Prostate gland (tissue), 2 donors: ENCODE measurements at regions not wholly inside any gene's neighbourhood (a gene's known extent, or its start where the extent isn't known, plus 50 kb on each side); places are given as distances from the start of the nearest gene placed in this dataset.

Source experiments
- POLR2A ChIP-seq: fragments of 450-650 bp; IDR thresholded peaks from one replicate; pipeline ENCODE4 v1.6.1; 2016; ENCODE audit warnings: antibody characterized with exemption, mild to moderate bottlenecking
- POLR2AphosphoS5 ChIP-seq: sonication (generic); formaldehyde crosslinking; IDR thresholded peaks from one replicate; pipeline ENCODE4 v1.6.1; 2017; ENCODE audit warnings: antibody characterized with exemption
- TF ChIP-seq, protein P1 (sequence below), 4 experiments: fragments of 200-600 bp in 2 of 4; fragments of 450-650 bp in 2 of 4; sonication (generic) in 2 of 4; IDR thresholded peaks; 1 replicate in 3 of 4; 2 replicates in 1 of 4; pipeline ENCODE4 v1.5.1; 2016 to 2019; ENCODE audit warnings: antibody characterized with exemption in 4 of 4, mild to moderate bottlenecking in 2 of 4, moderate library complexity in 2 of 4

DNA sequence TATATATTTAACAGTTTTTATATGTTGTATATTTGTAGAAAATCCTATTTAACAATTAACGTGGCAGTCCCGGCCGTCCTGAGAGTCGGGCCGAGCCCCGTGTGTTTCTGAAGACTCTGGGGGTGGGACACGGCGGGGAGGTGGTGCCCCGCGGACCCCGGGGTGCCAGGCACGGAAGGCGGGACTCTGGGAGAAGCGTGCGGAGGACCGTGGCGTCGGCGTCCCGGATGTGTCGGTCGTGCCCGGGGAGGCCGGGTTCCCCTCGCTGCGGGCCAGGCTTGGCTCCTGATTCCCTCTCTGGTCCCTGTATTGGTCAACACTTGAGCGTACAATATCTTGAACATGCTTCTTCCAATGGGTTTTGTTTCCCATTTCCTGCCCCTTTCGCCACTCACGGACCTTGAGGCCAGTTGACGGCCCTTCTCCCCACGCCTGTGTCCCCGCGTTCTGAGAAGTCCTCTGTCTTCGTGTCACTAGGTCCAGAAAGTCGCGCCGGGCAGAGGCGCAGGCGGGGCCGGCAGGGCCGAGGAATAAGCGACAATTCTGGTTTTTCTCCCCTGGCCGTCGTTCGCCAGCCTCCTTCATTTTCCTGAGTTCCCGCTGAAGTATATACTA lies 1076.7 kb downstream of the BRD1 start:
- TF ChIP-seq, protein P1, sequence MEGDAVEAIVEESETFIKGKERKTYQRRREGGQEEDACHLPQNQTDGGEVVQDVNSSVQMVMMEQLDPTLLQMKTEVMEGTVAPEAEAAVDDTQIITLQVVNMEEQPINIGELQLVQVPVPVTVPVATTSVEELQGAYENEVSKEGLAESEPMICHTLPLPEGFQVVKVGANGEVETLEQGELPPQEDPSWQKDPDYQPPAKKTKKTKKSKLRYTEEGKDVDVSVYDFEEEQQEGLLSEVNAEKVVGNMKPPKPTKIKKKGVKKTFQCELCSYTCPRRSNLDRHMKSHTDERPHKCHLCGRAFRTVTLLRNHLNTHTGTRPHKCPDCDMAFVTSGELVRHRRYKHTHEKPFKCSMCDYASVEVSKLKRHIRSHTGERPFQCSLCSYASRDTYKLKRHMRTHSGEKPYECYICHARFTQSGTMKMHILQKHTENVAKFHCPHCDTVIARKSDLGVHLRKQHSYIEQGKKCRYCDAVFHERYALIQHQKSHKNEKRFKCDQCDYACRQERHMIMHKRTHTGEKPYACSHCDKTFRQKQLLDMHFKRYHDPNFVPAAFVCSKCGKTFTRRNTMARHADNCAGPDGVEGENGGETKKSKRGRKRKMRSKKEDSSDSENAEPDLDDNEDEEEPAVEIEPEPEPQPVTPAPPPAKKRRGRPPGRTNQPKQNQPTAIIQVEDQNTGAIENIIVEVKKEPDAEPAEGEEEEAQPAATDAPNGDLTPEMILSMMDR (IDR thresholded peaks at IDR 0.05): no peak
- TF ChIP-seq POLR2A: no peak
- no peak for TF ChIP-seq POLR2AphosphoS5
